ENCODE measurements at regions not wholly inside any gene's neighbourhood (a gene's known extent, or its start where the extent isn't known, plus 50 kb on each side); places are given as distances from the start of the nearest gene placed in this dataset.

- no peaks in the 10 kb centered on the region for H3K27me3 Mint-ChIP-seq (ENCODE audit: low read depth)
- no peaks in the 10 kb centered on the region for H3K79me1 ChIP-seq (ENCODE audit: insufficient read depth, low read depth, low read length, poor library complexity, severe bottlenecking)
- no peak overlapping the region for H3K14ac ChIP-seq (ENCODE audit: insufficient read depth, low read length)
- no peak overlapping the region for H2BK120ac ChIP-seq (ENCODE audit: low read depth, low read length, poor library complexity, severe bottlenecking)
- H4K5ac ChIP-seq (ENCODE audit: insufficient read length, low read depth, low read length) = no peak overlapping the region
- H3K9ac ChIP-seq (ENCODE audit: extremely low read depth, insufficient read length, low read length) = no peak overlapping the region
- peaks cover 2 to 13% of the 10 kb centered on the region in 2 experiments; a peak in 4 of 5 replicates for H3K9me3 Mint-ChIP-seq
- no peak overlapping the region for H4K8ac ChIP-seq (replicated peaks; ENCODE audit: insufficient read length, low read depth, low read length)
- no peak overlapping the region for H3K4me3 Mint-ChIP-seq
- no peak overlapping the region for H2BK12ac ChIP-seq (ENCODE audit: insufficient read length, low read depth, low read length)
- H3K4me1 Mint-ChIP-seq = peaks cover 21 to 22% of the 10 kb centered on the region in 2 experiments
- no peak for DNase-seq
- no peak overlapping the region for H2AFZ ChIP-seq (ENCODE audit: low read length)
- TF ChIP-seq CTCF (conservative IDR thresholded peaks at IDR 0.05) = no peak
- H3K9me3 ChIP-seq (ENCODE audit: control insufficient read depth, low read depth, low read length) = no peaks in the 10 kb centered on the region
- H3K56ac ChIP-seq (ENCODE audit: insufficient read length, low read depth, low read length) = no peak overlapping the region
- H3K4me1 ChIP-seq (ENCODE audit: insufficient read depth, low read length) = peaks cover 2% of the 10 kb centered on the region; the same call in 1 of the 2 replicates
- H3K23ac ChIP-seq (ENCODE audit: insufficient read length, low read depth, low read length) = no peak overlapping the region
- H3K23me2 ChIP-seq (ENCODE audit: insufficient read length, low read depth, low read length, poor library complexity, severe bottlenecking) = no peaks in the 10 kb centered on the region
- no peak overlapping the region for H2AK5ac ChIP-seq (ENCODE audit: insufficient read length, low read length)
- H3K27ac ChIP-seq (ENCODE audit: insufficient read length, low read depth, low read length) = no peak overlapping the region
- no peak overlapping the region for H3K27ac Mint-ChIP-seq
- no peak overlapping the region for H3K4me2 ChIP-seq (ENCODE audit: insufficient read depth, insufficient read length, low read length)
- no peaks in the 10 kb centered on the region for H4K20me1 ChIP-seq (ENCODE audit: control insufficient read depth, insufficient read depth, insufficient read length)
- no peak overlapping the region for H3K4ac ChIP-seq (ENCODE audit: low read depth, low read length)
- H3K79me2 ChIP-seq (ENCODE audit: insufficient read depth, low read length) = no peaks in the 10 kb centered on the region
- no peak overlapping the region for H4K91ac ChIP-seq (ENCODE audit: insufficient read length, low read depth, low read length)
- no peak overlapping the region for H3K18ac ChIP-seq (ENCODE audit: insufficient read length, low read depth, low read length)
- H3T11ph ChIP-seq (ENCODE audit: low read length) = no peak overlapping the region
- H2BK15ac ChIP-seq (ENCODE audit: low read depth, low read length) = no peak overlapping the region
- H3K36me3 Mint-ChIP-seq (ENCODE audit: insufficient read depth in 1 of 3, low read depth in 3 of 3) = peaks cover 0 to 20% (median 2%) of the 10 kb centered on the region in 3 experiments; a peak in 5 of 7 replicates
- no peak overlapping the region for H2BK5ac ChIP-seq (ENCODE audit: insufficient read length, low read length)
- H2BK20ac ChIP-seq (ENCODE audit: low read depth, low read length, poor library complexity, severe bottlenecking) = no peak overlapping the region
- H3K27me3 ChIP-seq (ENCODE audit: insufficient read depth, low read length) = no peaks in the 10 kb centered on the region
Measured at GRCh38 chr6:144978208-144978607, 693.1 kb downstream of the UTRN start.

Data from H9 (cell line).